ENCODE measurements at regions not wholly inside any gene's neighbourhood (a gene's known extent, or its start where the extent isn't known, plus 50 kb on each side); places are given as distances from the start of the nearest gene placed in this dataset.

DNA sequence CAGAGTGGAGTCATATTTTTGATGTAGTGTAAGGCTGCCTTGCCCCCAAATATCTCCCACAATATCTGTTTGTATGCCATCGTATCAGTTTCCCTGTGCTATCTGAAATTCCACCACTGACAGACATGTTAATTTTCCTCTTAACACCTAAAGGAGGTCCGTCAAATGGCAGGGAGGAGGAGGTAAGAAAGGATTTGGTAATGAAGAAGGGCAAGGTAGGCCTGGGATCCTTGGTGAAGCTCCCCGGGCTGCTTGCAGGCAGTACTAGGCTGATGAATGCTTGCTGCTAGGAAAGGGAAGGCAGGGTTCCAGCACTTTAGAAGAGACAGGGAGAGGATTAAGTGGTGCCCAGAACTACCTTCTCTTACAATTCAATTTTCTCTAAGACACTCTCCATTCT is 402.4 kb upstream of the ZP4 start:
- TF ChIP-seq, protein P1, sequence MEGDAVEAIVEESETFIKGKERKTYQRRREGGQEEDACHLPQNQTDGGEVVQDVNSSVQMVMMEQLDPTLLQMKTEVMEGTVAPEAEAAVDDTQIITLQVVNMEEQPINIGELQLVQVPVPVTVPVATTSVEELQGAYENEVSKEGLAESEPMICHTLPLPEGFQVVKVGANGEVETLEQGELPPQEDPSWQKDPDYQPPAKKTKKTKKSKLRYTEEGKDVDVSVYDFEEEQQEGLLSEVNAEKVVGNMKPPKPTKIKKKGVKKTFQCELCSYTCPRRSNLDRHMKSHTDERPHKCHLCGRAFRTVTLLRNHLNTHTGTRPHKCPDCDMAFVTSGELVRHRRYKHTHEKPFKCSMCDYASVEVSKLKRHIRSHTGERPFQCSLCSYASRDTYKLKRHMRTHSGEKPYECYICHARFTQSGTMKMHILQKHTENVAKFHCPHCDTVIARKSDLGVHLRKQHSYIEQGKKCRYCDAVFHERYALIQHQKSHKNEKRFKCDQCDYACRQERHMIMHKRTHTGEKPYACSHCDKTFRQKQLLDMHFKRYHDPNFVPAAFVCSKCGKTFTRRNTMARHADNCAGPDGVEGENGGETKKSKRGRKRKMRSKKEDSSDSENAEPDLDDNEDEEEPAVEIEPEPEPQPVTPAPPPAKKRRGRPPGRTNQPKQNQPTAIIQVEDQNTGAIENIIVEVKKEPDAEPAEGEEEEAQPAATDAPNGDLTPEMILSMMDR (IDR thresholded peaks at IDR 0.05) = no peak
- no peak for TF ChIP-seq POLR2A (IDR thresholded peaks at IDR 0.05)
